ENCODE measurements at regions not wholly inside any gene's neighbourhood (a gene's known extent, or its start where the extent isn't known, plus 50 kb on each side); places are given as distances from the start of the nearest gene placed in this dataset.

DNA sequence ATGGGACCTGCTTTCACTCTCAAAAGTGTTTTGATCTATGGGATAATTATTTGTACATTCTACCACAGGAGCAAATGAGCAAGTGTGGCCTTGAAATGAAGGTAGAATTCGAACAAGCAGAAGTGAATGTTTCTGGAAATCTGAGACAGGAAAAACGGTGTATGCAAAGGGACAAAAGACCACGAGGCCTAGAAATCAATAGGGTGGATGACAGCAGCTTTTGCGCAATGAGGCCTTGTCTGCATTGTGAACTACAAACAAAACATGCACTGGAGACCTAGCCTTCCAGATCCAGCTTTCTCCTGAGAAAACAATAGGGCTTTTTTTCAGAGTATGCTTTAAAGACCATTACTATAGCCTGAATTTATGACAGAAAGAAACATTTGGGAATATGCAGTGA lies 1137.0 kb downstream of the ROBO2 start:
- no peak for DNase-seq (ENCODE audit: low read depth)
- TF ChIP-seq, protein P1, sequence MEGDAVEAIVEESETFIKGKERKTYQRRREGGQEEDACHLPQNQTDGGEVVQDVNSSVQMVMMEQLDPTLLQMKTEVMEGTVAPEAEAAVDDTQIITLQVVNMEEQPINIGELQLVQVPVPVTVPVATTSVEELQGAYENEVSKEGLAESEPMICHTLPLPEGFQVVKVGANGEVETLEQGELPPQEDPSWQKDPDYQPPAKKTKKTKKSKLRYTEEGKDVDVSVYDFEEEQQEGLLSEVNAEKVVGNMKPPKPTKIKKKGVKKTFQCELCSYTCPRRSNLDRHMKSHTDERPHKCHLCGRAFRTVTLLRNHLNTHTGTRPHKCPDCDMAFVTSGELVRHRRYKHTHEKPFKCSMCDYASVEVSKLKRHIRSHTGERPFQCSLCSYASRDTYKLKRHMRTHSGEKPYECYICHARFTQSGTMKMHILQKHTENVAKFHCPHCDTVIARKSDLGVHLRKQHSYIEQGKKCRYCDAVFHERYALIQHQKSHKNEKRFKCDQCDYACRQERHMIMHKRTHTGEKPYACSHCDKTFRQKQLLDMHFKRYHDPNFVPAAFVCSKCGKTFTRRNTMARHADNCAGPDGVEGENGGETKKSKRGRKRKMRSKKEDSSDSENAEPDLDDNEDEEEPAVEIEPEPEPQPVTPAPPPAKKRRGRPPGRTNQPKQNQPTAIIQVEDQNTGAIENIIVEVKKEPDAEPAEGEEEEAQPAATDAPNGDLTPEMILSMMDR (conservative IDR thresholded peaks at IDR 0.05; ENCODE audit: low read depth, low read length) = no peak
- H3K4me3 ChIP-seq (ENCODE audit: low read depth, low read length) = no peak overlapping the region

DNA sequence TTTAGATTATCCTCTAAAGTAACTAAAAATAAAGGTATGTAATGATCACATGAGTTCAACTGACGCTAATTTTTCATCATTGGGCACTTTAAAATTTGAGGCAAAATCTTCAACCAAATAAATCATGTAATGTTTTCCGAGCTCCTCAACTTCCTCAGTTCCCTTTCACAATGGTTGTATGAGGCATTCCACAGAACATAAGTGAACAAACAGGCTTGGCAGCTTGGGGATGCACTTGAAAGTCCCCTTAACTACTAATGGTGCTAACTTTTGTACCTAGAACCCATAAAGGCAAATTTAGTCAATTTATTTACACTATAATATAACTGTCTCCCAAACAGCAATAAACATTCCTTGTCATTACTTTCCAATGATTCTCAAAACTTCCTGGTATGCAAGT lies 1137.9 kb downstream of the ROBO2 start:
- TF ChIP-seq, protein P1 (conservative IDR thresholded peaks at IDR 0.05; ENCODE audit: low read depth, low read length) = no peak
- H3K4me3 ChIP-seq (ENCODE audit: low read depth, low read length) = no peak overlapping the region
- no peak for DNase-seq (ENCODE audit: low read depth)

DNA sequence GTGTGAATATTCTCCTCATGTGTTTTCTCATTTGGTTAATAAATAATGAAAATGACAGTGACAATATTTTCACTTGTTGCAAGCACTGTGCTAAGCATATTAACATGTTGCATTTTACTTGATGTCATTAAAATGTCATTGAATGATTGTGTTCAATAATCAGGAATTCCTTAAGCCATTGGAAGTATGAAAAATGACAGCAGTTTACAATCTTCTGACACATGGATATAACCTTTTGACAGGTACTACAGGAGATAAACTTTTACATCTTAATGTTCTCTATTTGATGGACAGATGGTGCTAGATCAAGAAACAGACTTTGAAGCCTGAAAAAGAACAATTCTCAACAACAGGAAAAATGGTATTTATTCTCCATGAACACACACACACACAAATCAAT lies 1138.3 kb downstream of the ROBO2 start:
- TF ChIP-seq, protein P1 (conservative IDR thresholded peaks at IDR 0.05; ENCODE audit: low read depth, low read length) = no peak
- H3K4me3 ChIP-seq (ENCODE audit: low read depth, low read length) = no peak overlapping the region
- DNase-seq (ENCODE audit: low read depth) = no peak

DNA sequence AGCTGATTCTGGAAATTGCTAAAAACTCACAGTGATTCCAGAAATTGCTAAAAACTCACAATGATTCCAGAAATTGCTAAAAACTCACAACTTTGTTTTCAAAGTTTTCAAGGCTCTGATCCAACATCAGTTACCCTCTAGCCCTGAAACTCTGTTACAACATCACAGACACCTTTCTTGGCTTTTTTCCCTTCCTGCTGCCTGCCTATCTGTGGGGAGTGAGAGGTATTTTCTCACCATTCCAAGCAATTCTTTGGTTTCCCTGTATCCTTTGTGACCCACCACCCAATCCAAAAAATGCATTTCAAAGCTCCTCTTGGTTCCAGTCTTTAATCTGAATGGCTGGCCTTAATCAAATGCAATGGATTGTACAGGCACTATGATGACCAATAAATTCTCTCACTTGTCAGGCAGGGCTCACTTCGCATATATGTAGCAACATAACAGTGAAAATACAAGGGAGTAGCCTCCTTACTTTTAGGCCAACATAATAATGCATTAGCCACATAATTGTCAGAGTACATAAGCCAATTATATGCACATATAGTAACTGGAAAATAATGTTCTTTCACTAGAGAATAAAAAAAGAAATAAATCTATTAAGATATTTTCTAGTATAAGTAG lies 1139.0 kb downstream of the ROBO2 start:
- no peak for DNase-seq (ENCODE audit: low read depth)
- TF ChIP-seq, protein P1 (conservative IDR thresholded peaks at IDR 0.05; ENCODE audit: low read depth, low read length) = no peak
- H3K4me3 ChIP-seq (ENCODE audit: low read depth, low read length) = no peak overlapping the region

DNA sequence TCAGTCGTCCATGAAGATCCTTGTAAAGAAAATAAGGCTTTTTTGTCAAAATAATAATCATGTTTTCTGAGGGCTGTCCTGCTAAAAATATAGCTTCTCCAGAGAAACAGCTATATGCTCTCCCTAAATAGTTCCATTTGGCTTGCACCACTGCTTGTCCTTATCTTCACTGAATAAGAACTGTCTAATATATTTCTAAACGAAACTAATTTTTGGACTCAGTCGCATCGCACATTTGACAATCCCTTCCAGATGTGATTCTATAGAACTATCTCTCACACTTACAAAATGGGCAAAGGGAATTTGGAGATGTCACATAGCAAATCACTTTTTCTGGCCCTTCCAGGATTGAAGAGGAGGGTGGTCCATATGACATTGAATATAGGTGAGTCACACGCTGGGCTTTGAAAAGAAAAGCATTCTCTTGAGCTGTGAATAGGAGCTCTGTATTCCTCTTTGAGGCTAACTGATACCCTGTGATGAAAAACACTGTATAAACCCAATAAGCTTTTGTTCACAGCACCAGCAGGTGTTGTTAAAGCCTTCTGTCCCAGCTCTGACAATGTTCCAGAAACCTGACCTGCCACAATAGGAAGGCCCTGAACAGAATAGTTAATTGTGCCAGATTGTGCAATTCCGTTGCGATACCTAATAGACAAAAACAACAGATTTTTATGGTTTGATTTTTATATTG lies 1144.2 kb downstream of the ROBO2 start:
- H3K4me3 ChIP-seq (ENCODE audit: low read depth, low read length) = no peak overlapping the region
- no peak for DNase-seq (ENCODE audit: low read depth)
- TF ChIP-seq, protein P1 (conservative IDR thresholded peaks at IDR 0.05; ENCODE audit: low read depth, low read length) = no peak

DNA sequence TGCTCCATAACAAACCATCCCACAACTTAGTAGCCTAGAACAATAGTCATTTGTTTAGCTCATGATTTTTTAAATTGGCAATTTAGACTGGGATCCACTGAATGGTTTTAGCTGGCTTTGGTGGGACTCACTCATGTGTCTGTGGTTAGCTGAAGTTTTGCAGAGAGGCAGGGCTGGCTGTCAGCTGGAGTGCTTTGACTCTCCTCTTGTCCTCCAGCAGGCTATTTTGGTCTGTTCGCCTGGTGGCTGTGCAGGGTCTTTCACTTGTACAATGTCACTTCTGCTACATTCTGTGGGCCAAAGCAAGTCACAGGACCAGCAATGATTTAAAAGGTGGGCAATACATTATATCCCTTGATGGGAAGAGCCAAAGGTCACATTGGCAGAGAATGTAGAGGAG lies 1146.5 kb downstream of the ROBO2 start:
- no peak overlapping the region for H3K4me3 ChIP-seq (ENCODE audit: low read depth, low read length)
- no peak for DNase-seq (ENCODE audit: low read depth)
- TF ChIP-seq, protein P1 (conservative IDR thresholded peaks at IDR 0.05; ENCODE audit: low read depth, low read length) = no peak

DNA sequence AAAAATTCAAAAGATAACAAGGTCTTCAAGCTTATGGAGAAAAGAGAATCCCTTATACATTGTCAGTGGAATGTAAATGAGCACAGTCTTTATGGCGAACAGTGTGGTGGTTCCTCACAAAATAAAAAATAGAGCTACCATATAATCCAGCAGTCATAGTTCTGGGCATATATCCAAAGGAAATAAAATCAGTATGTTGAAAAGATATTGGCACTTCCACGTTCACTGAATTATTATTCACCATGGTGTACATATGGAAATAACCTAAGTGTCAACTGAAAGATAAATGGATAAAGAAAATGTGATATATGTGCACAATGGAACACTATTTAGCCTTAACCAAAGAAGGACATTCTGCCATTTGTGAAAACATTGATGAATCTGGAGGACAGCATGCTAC lies 1161.2 kb downstream of the ROBO2 start:
- TF ChIP-seq, protein P1 (conservative IDR thresholded peaks at IDR 0.05; ENCODE audit: low read depth, low read length) = no peak
- no peak overlapping the region for H3K4me3 ChIP-seq (ENCODE audit: low read depth, low read length)
- DNase-seq (ENCODE audit: low read depth) = peak; percentile 20

Measured in choroid plexus epithelial cell (primary cell).